ENCODE measurements at regions not wholly inside any gene's neighbourhood (a gene's known extent, or its start where the extent isn't known, plus 50 kb on each side); places are given as distances from the start of the nearest gene placed in this dataset.
"Not testable (repeated sequence)": the region's sequence is repeated elsewhere in the genome, so short reads cannot be mapped to it uniquely, and the experiment has no call there.

GRCh38 chr2:223176970-223177369 is 125.0 kb downstream of the KCNE4 start:
- H3K4me3 ChIP-seq (ENCODE audit: low read length) = no peak overlapping the region
- DNase-seq (ENCODE audit: low read depth) = no peak
- no peak for TF ChIP-seq CTCF (conservative IDR thresholded peaks at IDR 0.05; ENCODE audit: low read length)

GRCh38 chr2:223180463-223180862 is 128.5 kb downstream of the KCNE4 start:
- no peak overlapping the region for H3K4me3 ChIP-seq (ENCODE audit: low read length)
- DNase-seq (ENCODE audit: low read depth) = no peak
- TF ChIP-seq CTCF (conservative IDR thresholded peaks at IDR 0.05; ENCODE audit: low read length) = no peak

- TF ChIP-seq CTCF (conservative IDR thresholded peaks at IDR 0.05; ENCODE audit: low read length) = no peak
- no peak for DNase-seq (ENCODE audit: low read depth)
- no peak overlapping the region for H3K4me3 ChIP-seq (ENCODE audit: low read length)
Observed at GRCh38 chr2:223181561-223181960, 129.6 kb downstream of the KCNE4 start.

GRCh38 chr2:223182356-223182755 is 130.4 kb downstream of the KCNE4 start:
- no peak overlapping the region for H3K4me3 ChIP-seq (ENCODE audit: low read length)
- DNase-seq (ENCODE audit: low read depth) = no peak
- TF ChIP-seq CTCF (conservative IDR thresholded peaks at IDR 0.05; ENCODE audit: low read length) = no peak

GRCh38 chr2:223185638-223186037 is 133.6 kb downstream of the KCNE4 start:
- no peak for TF ChIP-seq CTCF (conservative IDR thresholded peaks at IDR 0.05; ENCODE audit: low read length)
- H3K4me3 ChIP-seq (ENCODE audit: low read length) = no peak overlapping the region
- no peak for DNase-seq (ENCODE audit: low read depth)

GRCh38 chr2:223187256-223187655 is 135.3 kb downstream of the KCNE4 start:
- DNase-seq (ENCODE audit: low read depth) = no peak
- no peak overlapping the region for H3K4me3 ChIP-seq (ENCODE audit: low read length)
- no peak for TF ChIP-seq CTCF (conservative IDR thresholded peaks at IDR 0.05; ENCODE audit: low read length)

- not testable (repeated sequence) for H3K4me3 ChIP-seq (ENCODE audit: low read length); DNase-seq (ENCODE audit: low read depth)
Observed at GRCh38 chr2:223190561-223191206, 138.7 kb downstream of the KCNE4 start.

- peak; percentile 4 for DNase-seq (ENCODE audit: low read depth)
- H3K4me3 ChIP-seq (ENCODE audit: low read length) = no peak overlapping the region
- no peak for TF ChIP-seq CTCF (conservative IDR thresholded peaks at IDR 0.05; ENCODE audit: low read length)
Observed at GRCh38 chr2:223196331-223196730, 144.3 kb downstream of the KCNE4 start.
